ENCODE measurements at regions not wholly inside any gene's neighbourhood (a gene's known extent, or its start where the extent isn't known, plus 50 kb on each side); places are given as distances from the start of the nearest gene placed in this dataset.

- no peak overlapping the region for H3K27ac Mint-ChIP-seq
- ChIA-PET POLR2A (no interaction called here), CTCF (no interaction called here)
- H3K4me3 Mint-ChIP-seq, result no peak overlapping the region
- H3K27me3 Mint-ChIP-seq, result peaks cover 2 to 13% of the 10 kb centered on the region in 2 donors
- Histone ChIP-seq H3K4me1 (ENCODE audit: insufficient read depth, low read length) (no peaks in the 10 kb centered on the region), H3K27me3 (ENCODE audit: insufficient read depth, low read length, poor library complexity, severe bottlenecking) (no peaks in the 10 kb centered on the region), H3K9me3 (ENCODE audit: low read length) (no peaks in the 10 kb centered on the region), H3K36me3 (ENCODE audit: insufficient read depth, low read length) (no peaks in the 10 kb centered on the region), H3K4me3 (ENCODE audit: low read length) (no peak overlapping the region), H3K27ac (ENCODE audit: low read depth, low read length) (no peak overlapping the region)
- H3K36me3 Mint-ChIP-seq, result no peaks in the 10 kb centered on the region
- peaks cover 0 to 4% (median 0%) of the 10 kb centered on the region in 5 donors for H3K9me3 Mint-ChIP-seq
- peaks cover 0 to 5% (median 4%) of the 10 kb centered on the region in 3 donors for H3K4me1 Mint-ChIP-seq
- DNase-seq, result no peak
These were observed 145.1 kb upstream of the TBCA start for GRCh38 chr5:77921094-77921768.

GRCh38 chr5:77920359-77921058 lies 144.4 kb upstream of the TBCA start:
- no peaks in the 10 kb centered on the region for H3K4me1 ChIP-seq (ENCODE audit: insufficient read depth, low read length)
- Mint-ChIP-seq H3K9me3 (peaks cover 0 to 2% (median 0%) of the 10 kb centered on the region in 5 donors), H3K4me1 (peaks cover 0 to 3% (median 2%) of the 10 kb centered on the region in 3 donors), H3K27me3 (peaks cover 2 to 10% of the 10 kb centered on the region in 2 donors), H3K27ac (no peak overlapping the region), H3K4me3 (no peak overlapping the region), H3K36me3 (no peaks in the 10 kb centered on the region)
- DNase-seq, result no peak
- CTCF ChIA-PET, result no interaction called here
- no peaks in the 10 kb centered on the region for H3K9me3 ChIP-seq (ENCODE audit: low read length)
- POLR2A ChIA-PET, result no interaction called here
- H3K36me3 ChIP-seq (ENCODE audit: insufficient read depth, low read length), result no peaks in the 10 kb centered on the region
- H3K27ac ChIP-seq (ENCODE audit: low read depth, low read length), result no peak overlapping the region
- H3K27me3 ChIP-seq (ENCODE audit: insufficient read depth, low read length, poor library complexity, severe bottlenecking), result no peaks in the 10 kb centered on the region
- no peak overlapping the region for H3K4me3 ChIP-seq (ENCODE audit: low read length)

- no peaks in the 10 kb centered on the region for H3K4me1 Mint-ChIP-seq
- POLR2A ChIA-PET, result no interaction called here
These were observed 139.2 kb upstream of the TBCA start for GRCh38 chr5:77915346-77915745.

GRCh38 chr5:77912721-77913120 lies 136.6 kb upstream of the TBCA start:
- ChIA-PET CTCF (no interaction called here), POLR2A (no interaction called here)
- Histone ChIP-seq H3K27ac (ENCODE audit: low read depth, low read length) (no peak overlapping the region), H3K4me3 (ENCODE audit: low read length) (no peak overlapping the region), H3K9me3 (ENCODE audit: low read length) (no peaks in the 10 kb centered on the region), H3K36me3 (ENCODE audit: insufficient read depth, low read length) (no peaks in the 10 kb centered on the region), H3K4me1 (ENCODE audit: insufficient read depth, low read length) (no peaks in the 10 kb centered on the region), H3K27me3 (ENCODE audit: insufficient read depth, low read length, poor library complexity, severe bottlenecking) (no peaks in the 10 kb centered on the region)
- no peak for DNase-seq
- Mint-ChIP-seq H3K4me1 (no peaks in the 10 kb centered on the region), H3K9me3 (peaks cover 0 to 5% (median 2%) of the 10 kb centered on the region in 5 donors), H3K4me3 (no peak overlapping the region), H3K27ac (no peak overlapping the region), H3K36me3 (peaks cover 0 to 5% (median 0%) of the 10 kb centered on the region in 3 donors), H3K27me3 (peaks cover 6 to 22% of the 10 kb centered on the region in 2 donors)

More at GRCh38 chr5:77915346-77915745, 139.2 kb upstream of the TBCA start:
- peaks cover 6 to 22% of the 10 kb centered on the region in 2 donors for H3K27me3 Mint-ChIP-seq
- H3K9me3 ChIP-seq (ENCODE audit: low read length), result no peaks in the 10 kb centered on the region
- no peak overlapping the region for H3K27ac ChIP-seq (ENCODE audit: low read depth, low read length)
- H3K4me1 ChIP-seq (ENCODE audit: insufficient read depth, low read length), result no peaks in the 10 kb centered on the region
- no peaks in the 10 kb centered on the region for H3K27me3 ChIP-seq (ENCODE audit: insufficient read depth, low read length, poor library complexity, severe bottlenecking)
- peaks cover 0 to 5% (median 2%) of the 10 kb centered on the region in 5 donors for H3K9me3 Mint-ChIP-seq
- H3K4me3 Mint-ChIP-seq, result no peak overlapping the region
- DNase-seq, result no peak
- H3K36me3 ChIP-seq (ENCODE audit: insufficient read depth, low read length), result no peaks in the 10 kb centered on the region
- H3K27ac Mint-ChIP-seq, result no peak overlapping the region
- peaks cover 0 to 5% (median 0%) of the 10 kb centered on the region in 3 donors for H3K36me3 Mint-ChIP-seq
- no peak overlapping the region for H3K4me3 ChIP-seq (ENCODE audit: low read length)
- CTCF ChIA-PET, result no interaction called here

- Histone ChIP-seq H3K9me3 (ENCODE audit: low read length) (no peaks in the 10 kb centered on the region), H3K27ac (ENCODE audit: low read depth, low read length) (no peak overlapping the region), H3K27me3 (ENCODE audit: insufficient read depth, low read length, poor library complexity, severe bottlenecking) (no peaks in the 10 kb centered on the region), H3K36me3 (ENCODE audit: insufficient read depth, low read length) (no peaks in the 10 kb centered on the region), H3K4me1 (ENCODE audit: insufficient read depth, low read length) (no peaks in the 10 kb centered on the region), H3K4me3 (ENCODE audit: low read length) (no peak overlapping the region)
- no peaks in the 10 kb centered on the region for H3K4me1 Mint-ChIP-seq
- no peak overlapping the region for H3K27ac Mint-ChIP-seq
- no peak overlapping the region for H3K4me3 Mint-ChIP-seq
- H3K27me3 Mint-ChIP-seq, result peaks cover 6 to 25% of the 10 kb centered on the region in 2 donors
- DNase-seq, result no peak
- CTCF ChIA-PET, result no interaction called here
- POLR2A ChIA-PET, result no interaction called here
- peaks cover 0 to 5% (median 2%) of the 10 kb centered on the region in 5 donors for H3K9me3 Mint-ChIP-seq
- H3K36me3 Mint-ChIP-seq, result peaks cover 0 to 5% (median 0%) of the 10 kb centered on the region in 3 donors
These were observed 134.6 kb upstream of the TBCA start for GRCh38 chr5:77910602-77911188.

GRCh38 chr5:77909237-77909636 lies 133.1 kb upstream of the TBCA start:
- Mint-ChIP-seq H3K4me1 (no peaks in the 10 kb centered on the region), H3K9me3 (peaks cover 0 to 3% (median 0%) of the 10 kb centered on the region in 5 donors), H3K36me3 (no peaks in the 10 kb centered on the region), H3K4me3 (no peak overlapping the region), H3K27me3 (peaks cover 6 to 29% of the 10 kb centered on the region in 2 donors), H3K27ac (no peak overlapping the region)
- ChIA-PET CTCF (no interaction called here), POLR2A (no interaction called here)
- Histone ChIP-seq H3K4me3 (ENCODE audit: low read length) (no peak overlapping the region), H3K27ac (ENCODE audit: low read depth, low read length) (no peak overlapping the region), H3K9me3 (ENCODE audit: low read length) (no peaks in the 10 kb centered on the region), H3K36me3 (ENCODE audit: insufficient read depth, low read length) (no peaks in the 10 kb centered on the region), H3K27me3 (ENCODE audit: insufficient read depth, low read length, poor library complexity, severe bottlenecking) (no peaks in the 10 kb centered on the region), H3K4me1 (ENCODE audit: insufficient read depth, low read length) (no peaks in the 10 kb centered on the region)
- no peak for DNase-seq

- H3K27me3 Mint-ChIP-seq, result peaks cover 6 to 33% of the 10 kb centered on the region in 2 donors
- ChIA-PET POLR2A (no interaction called here), CTCF (no interaction called here)
- Histone ChIP-seq H3K27ac (ENCODE audit: low read depth, low read length) (no peak overlapping the region), H3K36me3 (ENCODE audit: insufficient read depth, low read length) (no peaks in the 10 kb centered on the region), H3K4me3 (ENCODE audit: low read length) (no peak overlapping the region), H3K9me3 (ENCODE audit: low read length) (no peaks in the 10 kb centered on the region), H3K27me3 (ENCODE audit: insufficient read depth, low read length, poor library complexity, severe bottlenecking) (no peaks in the 10 kb centered on the region), H3K4me1 (ENCODE audit: insufficient read depth, low read length) (no peaks in the 10 kb centered on the region)
- H3K9me3 Mint-ChIP-seq, result no peaks in the 10 kb centered on the region
- no peak overlapping the region for H3K4me3 Mint-ChIP-seq
- DNase-seq, result no peak
- no peaks in the 10 kb centered on the region for H3K36me3 Mint-ChIP-seq
- H3K27ac Mint-ChIP-seq, result no peak overlapping the region
- no peaks in the 10 kb centered on the region for H3K4me1 Mint-ChIP-seq
These were observed 132.6 kb upstream of the TBCA start for GRCh38 chr5:77908787-77909186.

GRCh38 chr5:77907786-77908185 lies 131.6 kb upstream of the TBCA start:
- ChIA-PET CTCF (no interaction called here), POLR2A (interaction anchor here (0.7 kb wide), 1 partner anchor 301 kb away, joined by 6 read pairs; no protein-coding TSS in a partner anchor)
- H3K9me3 ChIP-seq (ENCODE audit: low read length), result no peaks in the 10 kb centered on the region
- Mint-ChIP-seq H3K27ac (no peak overlapping the region), H3K4me1 (no peaks in the 10 kb centered on the region), H3K27me3 (peaks cover 5 to 23% of the 10 kb centered on the region in 2 donors), H3K9me3 (no peaks in the 10 kb centered on the region), H3K4me3 (no peak overlapping the region), H3K36me3 (no peaks in the 10 kb centered on the region)
- H3K4me1 ChIP-seq (ENCODE audit: insufficient read depth, low read length), result no peaks in the 10 kb centered on the region
- H3K27me3 ChIP-seq (ENCODE audit: insufficient read depth, low read length, poor library complexity, severe bottlenecking), result no peaks in the 10 kb centered on the region
- no peak overlapping the region for H3K27ac ChIP-seq (ENCODE audit: low read depth, low read length)
- DNase-seq, result no peak
- no peaks in the 10 kb centered on the region for H3K36me3 ChIP-seq (ENCODE audit: insufficient read depth, low read length)
- no peak overlapping the region for H3K4me3 ChIP-seq (ENCODE audit: low read length)
